Osteoblast (primary cell): ENCODE measurements at regions not wholly inside any gene's neighbourhood (a gene's known extent, or its start where the extent isn't known, plus 50 kb on each side); places are given as distances from the start of the nearest gene placed in this dataset.

Experiments
- DNase-seq: peaks from one replicate; pipeline ENCODE4 v3.0.0; 2011; ENCODE audit warnings: low spot score, mixed read lengths; ENCODE audit not compliant: insufficient read length; ENCODE audit errors: missing footprints
- H2AFZ ChIP-seq: 2 replicates; pipeline ENCODE4 v1.6.0; 2011; ENCODE audit warnings: mild to moderate bottlenecking, low read length
- H3K27ac ChIP-seq: 2 replicates; pipeline ENCODE4 v1.5.1; 2011; ENCODE audit warnings: mild to moderate bottlenecking, low read depth, low read length, moderate library complexity
- H3K27me3 ChIP-seq: 2 replicates; pipeline ENCODE4 v1.6.0; 2012; ENCODE audit warnings: mild to moderate bottlenecking, control low read depth, inconsistent platforms, low read length, moderate library complexity; ENCODE audit not compliant: insufficient read depth
- H3K36me3 ChIP-seq: 2 replicates; pipeline ENCODE4 v1.5.1; 2011; ENCODE audit warnings: mild to moderate bottlenecking, low read length, control low read depth, moderate library complexity; ENCODE audit not compliant: insufficient read depth
- H3K4me1 ChIP-seq: 2 replicates; pipeline ENCODE4 v1.5.1; 2011; ENCODE audit warnings: mild to moderate bottlenecking, low read length, control low read depth, moderate library complexity; ENCODE audit not compliant: insufficient read depth
- H3K4me2 ChIP-seq: 2 replicates; pipeline ENCODE4 v1.6.0; 2011; ENCODE audit warnings: mild to moderate bottlenecking, low read length; ENCODE audit not compliant: insufficient read depth
- H3K4me3 ChIP-seq: fragments of 200-600 bp; sonication (generic); 3 replicates; pipeline ENCODE4 v1.5.1; 2012; ENCODE audit warnings: mild to moderate bottlenecking, low read length, inconsistent platforms; ENCODE audit not compliant: insufficient read depth
- H3K79me2 ChIP-seq: 2 replicates; pipeline ENCODE4 v1.6.0; 2012; ENCODE audit warnings: mild to moderate bottlenecking, low read length, control low read depth, inconsistent platforms; ENCODE audit not compliant: insufficient read depth
- H3K9me3 ChIP-seq: 2 replicates; pipeline ENCODE4 v1.5.1; 2011; ENCODE audit warnings: low read depth, low read length, control low read depth
- H4K20me1 ChIP-seq: 2 replicates; pipeline ENCODE4 v1.6.0; 2012; ENCODE audit warnings: mild to moderate bottlenecking, low read length, control low read depth; ENCODE audit not compliant: insufficient read depth
- CTCF ChIP-seq: IDR thresholded peaks from 2 replicates; pipeline ENCODE4 v1.5.1; 2011; ENCODE audit warnings: mild to moderate bottlenecking, low read depth, low read length, moderate library complexity; ENCODE audit errors: extremely low read depth

DNA sequence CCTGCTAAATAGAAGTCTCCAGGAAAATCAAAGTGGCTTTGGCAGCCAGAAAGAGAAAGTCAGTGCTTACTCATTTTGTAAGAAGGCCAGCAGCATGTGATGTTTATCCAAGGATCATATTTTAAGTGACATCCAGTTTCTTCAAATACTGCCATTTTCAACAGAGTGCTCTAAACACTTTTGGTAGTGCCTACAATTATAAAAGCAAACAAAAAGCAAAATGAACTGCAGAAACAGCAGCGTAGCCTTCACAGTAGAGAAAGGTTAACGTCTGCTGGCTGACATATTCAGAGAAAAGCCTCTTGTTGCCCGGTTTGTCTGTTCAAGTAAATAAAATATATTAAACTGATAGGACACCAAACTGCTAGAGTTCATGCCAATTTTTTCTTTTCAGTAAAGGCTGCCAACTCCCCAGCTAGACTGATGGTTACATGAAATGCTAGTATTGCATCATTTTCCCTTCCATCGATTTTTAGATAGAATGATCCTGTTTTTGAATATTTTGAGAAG is 705.7 kb upstream of the SLC35B3 start:
- peaks cover 19% of the 10 kb centered on the region for H3K4me1 ChIP-seq
- H2AFZ ChIP-seq, result peak overlapping the region; percentile 72
- DNase-seq, result no peak
- H3K9me3 ChIP-seq, result no peaks in the 10 kb centered on the region
- peak overlapping the region; percentile 58 for H3K4me2 ChIP-seq
- H3K36me3 ChIP-seq, result no peaks in the 10 kb centered on the region
- TF ChIP-seq CTCF, result no peak
- H3K79me2 ChIP-seq, result no peaks in the 10 kb centered on the region
- peak overlapping the region; percentile 17 for H3K4me3 ChIP-seq
- peak overlapping the region; percentile 35 for H3K27ac ChIP-seq
- no peaks in the 10 kb centered on the region for H4K20me1 ChIP-seq
- H3K27me3 ChIP-seq, result no peaks in the 10 kb centered on the region

- H3K4me2 ChIP-seq, result peak overlapping the region; percentile 34
- no peaks in the 10 kb centered on the region for H3K79me2 ChIP-seq
- H3K36me3 ChIP-seq, result no peaks in the 10 kb centered on the region
- H3K9me3 ChIP-seq, result no peaks in the 10 kb centered on the region
- H3K4me1 ChIP-seq, result peaks cover 19% of the 10 kb centered on the region
- no peak overlapping the region for H3K27ac ChIP-seq
- H2AFZ ChIP-seq, result no peak overlapping the region
- TF ChIP-seq CTCF, result no peak
- DNase-seq, result no peak
- H3K27me3 ChIP-seq, result no peaks in the 10 kb centered on the region
- H4K20me1 ChIP-seq, result no peaks in the 10 kb centered on the region
- peak overlapping the region; percentile 7 for H3K4me3 ChIP-seq
Observed at GRCh38 chr6:9140172-9140571, 704.8 kb upstream of the SLC35B3 start.

- Histone ChIP-seq H3K4me3 (no peak overlapping the region), H4K20me1 (no peaks in the 10 kb centered on the region), H2AFZ (no peak overlapping the region), H3K4me2 (peak overlapping the region; percentile 34), H3K36me3 (no peaks in the 10 kb centered on the region), H3K9me3 (no peaks in the 10 kb centered on the region), H3K27me3 (no peaks in the 10 kb centered on the region), H3K27ac (no peak overlapping the region), H3K79me2 (no peaks in the 10 kb centered on the region), H3K4me1 (peaks cover 19% of the 10 kb centered on the region)
- DNase-seq, result no peak
- TF ChIP-seq CTCF, result no peak
Observed at GRCh38 chr6:9139746-9140145, 704.4 kb upstream of the SLC35B3 start.

DNA sequence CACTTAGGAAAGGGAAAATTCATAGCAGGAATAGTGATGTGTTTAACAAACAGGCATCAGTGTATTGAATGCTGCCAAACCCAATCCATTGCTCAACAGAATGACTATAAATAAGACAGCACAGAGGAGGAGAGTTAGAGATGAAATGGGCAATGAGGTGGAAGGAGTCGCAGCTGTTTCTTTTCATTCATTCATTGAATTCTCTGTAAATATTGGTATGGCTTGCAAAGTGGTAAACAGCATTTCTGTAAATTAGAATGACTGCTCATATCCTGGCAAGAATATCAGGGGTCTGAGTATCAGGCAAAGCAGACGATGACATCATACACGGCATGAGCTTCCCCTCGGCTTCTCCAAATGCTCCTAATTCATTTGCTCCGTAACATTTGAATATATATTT is 703.6 kb upstream of the SLC35B3 start:
- Histone ChIP-seq H3K27ac (no peak overlapping the region), H3K27me3 (no peaks in the 10 kb centered on the region), H3K4me2 (no peak overlapping the region), H3K79me2 (no peaks in the 10 kb centered on the region), H3K9me3 (no peaks in the 10 kb centered on the region), H3K4me1 (peaks cover 19% of the 10 kb centered on the region), H3K4me3 (no peak overlapping the region), H4K20me1 (no peaks in the 10 kb centered on the region), H3K36me3 (no peaks in the 10 kb centered on the region), H2AFZ (no peak overlapping the region)
- no peak for TF ChIP-seq CTCF
- DNase-seq, result no peak
